ENCODE measurements at regions not wholly inside any gene's neighbourhood (a gene's known extent, or its start where the extent isn't known, plus 50 kb on each side); places are given as distances from the start of the nearest gene placed in this dataset.

GRCh38 chr7:69419934-69420333 is 178.3 kb upstream of the AUTS2 start:
- no peak for TF ChIP-seq CTCF (conservative IDR thresholded peaks at IDR 0.05; ENCODE audit: low read length)
- TF ChIP-seq EZH2phosphoT487 (IDR thresholded peaks at IDR 0.05; ENCODE audit: borderline replicate concordance), result no peak
